Cerebellar cortex (tissue), 1 donor: ENCODE measurements at regions not wholly inside any gene's neighbourhood (a gene's known extent, or its start where the extent isn't known, plus 50 kb on each side); places are given as distances from the start of the nearest gene placed in this dataset.
"Not testable (repeated sequence)": the region's sequence is repeated elsewhere in the genome, so short reads cannot be mapped to it uniquely, and the experiment has no call there.

ENCODE experiments used
- DNase-seq: peaks from one replicate; pipeline ENCODE4 v3.0.0-alpha.2; 2015; ENCODE audit warnings: low spot score

GRCh38 chr6:67767046-67767822 lies 867.8 kb upstream of the ADGRB3 start:
- DNase-seq, result not testable (repeated sequence)

- DNase-seq, result no peak
Measured at GRCh38 chr6:67766057-67766456, 869.0 kb upstream of the ADGRB3 start.

GRCh38 chr6:67759001-67759400 lies 876.1 kb upstream of the ADGRB3 start:
- DNase-seq, result no peak

- no peak for DNase-seq
Measured at GRCh38 chr6:67757465-67758033, 877.5 kb upstream of the ADGRB3 start.

- no peak for DNase-seq
Measured at GRCh38 chr6:67748521-67748920, 886.6 kb upstream of the ADGRB3 start.

- no peak for DNase-seq
Measured at GRCh38 chr6:67736816-67737215, 898.3 kb upstream of the ADGRB3 start.

GRCh38 chr6:67736161-67736560 lies 898.9 kb upstream of the ADGRB3 start:
- DNase-seq, result no peak

GRCh38 chr6:67735623-67736022 lies 899.5 kb upstream of the ADGRB3 start:
- no peak for DNase-seq

GRCh38 chr6:67722861-67723261 lies 912.2 kb upstream of the ADGRB3 start:
- DNase-seq, result no peak

- no peak for DNase-seq
Measured at GRCh38 chr6:67717281-67717680, 917.8 kb upstream of the ADGRB3 start.

GRCh38 chr6:67706388-67706787 lies 928.7 kb upstream of the ADGRB3 start:
- DNase-seq, result no peak

- DNase-seq, result no peak
Measured at GRCh38 chr6:67698534-67698933, 936.5 kb upstream of the ADGRB3 start.

GRCh38 chr6:67694127-67694526 lies 941.0 kb upstream of the ADGRB3 start:
- no peak for DNase-seq

GRCh38 chr6:67689329-67689728 lies 945.8 kb upstream of the ADGRB3 start:
- DNase-seq, result no peak

GRCh38 chr6:67687396-67687795 lies 947.7 kb upstream of the ADGRB3 start:
- DNase-seq, result no peak

GRCh38 chr6:67686225-67686624 lies 948.9 kb upstream of the ADGRB3 start:
- DNase-seq, result not testable (repeated sequence)

GRCh38 chr6:67683960-67684359 lies 951.1 kb upstream of the ADGRB3 start:
- DNase-seq, result no peak

- DNase-seq, result no peak
Measured at GRCh38 chr6:67680297-67680932, 954.7 kb upstream of the ADGRB3 start.

GRCh38 chr6:67679566-67680296 lies 955.4 kb upstream of the ADGRB3 start:
- DNase-seq, result no peak

GRCh38 chr6:67676892-67677291 lies 958.2 kb upstream of the ADGRB3 start:
- no peak for DNase-seq

- no peak for DNase-seq
Measured at GRCh38 chr6:67667637-67668422, 967.3 kb upstream of the ADGRB3 start.
